ENCODE measurements at regions not wholly inside any gene's neighbourhood (a gene's known extent, or its start where the extent isn't known, plus 50 kb on each side); places are given as distances from the start of the nearest gene placed in this dataset.

- TF ChIP-seq POLR2A (IDR thresholded peaks at IDR 0.05; ENCODE audit: low read depth, low read length) = no peak
- TF ChIP-seq POLR2AphosphoS5 (IDR thresholded peaks at IDR 0.05; ENCODE audit: low read depth, low read length) = no peak
- TF ChIP-seq TAF1 (IDR thresholded peaks at IDR 0.05; ENCODE audit: borderline replicate concordance, low read depth, low read length) = no peak
Observed at GRCh38 chr4:124143632-124144031, 568.9 kb downstream of the ANKRD50 start.

All from GM12892 (cell line).